CD4-positive, alpha-beta memory T cell (primary cell): ENCODE measurements at regions not wholly inside any gene's neighbourhood (a gene's known extent, or its start where the extent isn't known, plus 50 kb on each side); places are given as distances from the start of the nearest gene placed in this dataset.
A peak's percentile ranks its signal among the peaks of the same experiment; 100 is the strongest.

Experiments
- CTCF ChIA-PET: fragments of 350-600 bp; sonication (Branson Sonifier 250); formaldehyde crosslinking; loops from one replicate; lab custom pipeline; 2021; ENCODE audit warnings: inconsistent platforms; ENCODE audit not compliant: partially characterized antibody; lab: Charles Lee
- POLR2A ChIA-PET: fragments of 350-600 bp; sonication (Branson Sonifier 250); formaldehyde crosslinking; loops from one replicate; lab custom pipeline; 2021; ENCODE audit not compliant: partially characterized antibody; lab: Charles Lee
- DNase-seq, 5 donors: peaks; one replicate each; pipeline versions ENCODE4 v3.0.0 to v3.0.0-alpha.2; 2020 to 2022; ENCODE audit warnings: mixed read lengths in 1 of 5
- H3K27ac ChIP-seq: one replicate; pipeline ENCODE4 v1.7.0; 2013; ENCODE audit warnings: low read depth, low read length
- H3K27me3 ChIP-seq: 2 replicates; pipeline ENCODE4 v1.7.0; 2013; ENCODE audit warnings: mild to moderate bottlenecking, low read length, moderate library complexity; ENCODE audit not compliant: insufficient read depth
- H3K36me3 ChIP-seq: 2 replicates; pipeline ENCODE4 v1.7.0; 2013; ENCODE audit warnings: mild to moderate bottlenecking, low read length, moderate library complexity; ENCODE audit not compliant: insufficient read depth
- H3K4me1 ChIP-seq: 2 replicates; pipeline ENCODE4 v1.7.0; 2013; ENCODE audit warnings: mild to moderate bottlenecking, low read length, moderate library complexity; ENCODE audit not compliant: insufficient read depth
- H3K4me3 ChIP-seq, 2 donors: one replicate each; pipeline ENCODE4 v1.7.0; 2013; ENCODE audit warnings: low read length in 2 of 2, mild to moderate bottlenecking in 1 of 2
- H3K9me3 ChIP-seq, 2 donors: one replicate each; pipeline ENCODE4 v1.7.0; 2013; ENCODE audit warnings: low read length in 2 of 2, control low read depth in 1 of 2; ENCODE audit not compliant: control insufficient read depth in 1 of 2
- H3K27ac Mint-ChIP-seq, 7 donors: one replicate each; pipeline ENCODE4 v1.8.0; 2020 to 2021; ENCODE audit warnings: mixed read lengths in 7 of 7, mild to moderate bottlenecking in 6 of 7, inconsistent platforms in 3 of 7, moderate library complexity in 3 of 7
- H3K27me3 Mint-ChIP-seq, 2 donors: one replicate each; pipeline ENCODE4 v1.8.0; 2020 to 2021; ENCODE audit warnings: mixed read lengths in 2 of 2
- H3K36me3 Mint-ChIP-seq, 2 donors: one replicate each; pipeline ENCODE4 v1.8.0; 2020 to 2021; ENCODE audit warnings: mixed read lengths in 2 of 2, inconsistent platforms in 1 of 2, mild to moderate bottlenecking in 1 of 2
- H3K4me1 Mint-ChIP-seq, 4 donors: one replicate each; pipeline ENCODE4 v1.8.0; 2020 to 2021; ENCODE audit warnings: mixed read lengths in 4 of 4, mild to moderate bottlenecking in 1 of 4
- H3K4me3 Mint-ChIP-seq, 8 donors: one replicate each; pipeline ENCODE4 v1.8.0; 2020 to 2021; ENCODE audit warnings: mixed read lengths in 8 of 8, mild to moderate bottlenecking in 7 of 8, moderate library complexity in 6 of 8, inconsistent platforms in 3 of 8
- H3K9me3 Mint-ChIP-seq, 8 donors: one replicate each; pipeline ENCODE4 v1.8.0; 2020 to 2021; ENCODE audit warnings: mixed read lengths in 8 of 8, mild to moderate bottlenecking in 5 of 8, inconsistent platforms in 3 of 8, moderate library complexity in 1 of 8
- intact Hi-C: fragments of 100-400 bp; cut with micrococcal nuclease; formaldehyde crosslinking; loops from one replicate; pipeline ENCODE4 v1.15.1; 2023

DNA sequence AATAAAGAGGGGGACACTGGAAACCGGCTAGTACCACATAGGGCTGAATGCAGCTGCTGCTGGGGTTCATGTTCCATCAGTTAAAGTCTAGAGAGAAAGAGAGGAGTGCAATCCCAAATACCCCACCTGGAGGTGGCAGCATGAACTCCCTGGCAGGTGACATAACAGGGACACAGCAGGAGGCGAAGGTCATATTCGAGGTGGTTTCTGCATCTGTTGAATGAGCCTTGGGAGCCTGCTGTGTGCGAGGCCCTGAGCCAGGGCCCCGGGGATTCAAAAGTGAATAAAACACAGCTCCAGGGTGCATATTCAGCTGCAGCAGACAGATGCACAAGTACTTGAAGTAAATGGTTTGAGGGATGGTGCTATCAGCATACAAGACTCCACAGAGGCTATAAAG, 456.8 kb downstream of the SETD4 start:
- POLR2A ChIA-PET, result no interaction called here
- no peak overlapping the region for H3K27ac ChIP-seq
- CTCF ChIA-PET, result no interaction called here
- H3K27ac Mint-ChIP-seq, result peak overlapping the region in 1 of 7 donors; percentile 42
- H3K27me3 Mint-ChIP-seq, result peaks cover 4 to 9% of the 10 kb centered on the region in 2 donors
- no peak for DNase-seq
- H3K36me3 ChIP-seq, result no peaks in the 10 kb centered on the region
- no peak overlapping the region for H3K4me3 Mint-ChIP-seq
- H3K9me3 ChIP-seq, result no peaks in the 10 kb centered on the region
- H3K4me3 ChIP-seq, result no peak overlapping the region
- H3K9me3 Mint-ChIP-seq, result peaks cover 0 to 3% (median 0%) of the 10 kb centered on the region in 8 donors
- intact Hi-C loops, result no loop called here
- no peaks in the 10 kb centered on the region for H3K36me3 Mint-ChIP-seq
- H3K4me1 ChIP-seq, result no peaks in the 10 kb centered on the region
- no peaks in the 10 kb centered on the region for H3K4me1 Mint-ChIP-seq
- no peaks in the 10 kb centered on the region for H3K27me3 ChIP-seq

- no peaks in the 10 kb centered on the region for H3K27me3 ChIP-seq
- no peak overlapping the region for H3K4me3 ChIP-seq
- no peak overlapping the region for H3K27ac Mint-ChIP-seq
- H3K4me1 Mint-ChIP-seq, result no peaks in the 10 kb centered on the region
- DNase-seq, result no peak
- intact Hi-C loops, result no loop called here
- peaks cover 0 to 3% (median 0%) of the 10 kb centered on the region in 8 donors for H3K9me3 Mint-ChIP-seq
- H3K27me3 Mint-ChIP-seq, result peaks cover 4 to 9% of the 10 kb centered on the region in 2 donors
- ChIA-PET POLR2A (no interaction called here), CTCF (no interaction called here)
- H3K4me3 Mint-ChIP-seq, result no peak overlapping the region
- H3K9me3 ChIP-seq, result no peaks in the 10 kb centered on the region
- no peaks in the 10 kb centered on the region for H3K36me3 Mint-ChIP-seq
- no peak overlapping the region for H3K27ac ChIP-seq
- H3K4me1 ChIP-seq, result no peaks in the 10 kb centered on the region
- H3K36me3 ChIP-seq, result no peaks in the 10 kb centered on the region
Measured at GRCh38 chr21:35602811-35603362, 457.4 kb downstream of the SETD4 start.

- no peaks in the 10 kb centered on the region for H3K36me3 ChIP-seq
- no peaks in the 10 kb centered on the region for H3K9me3 ChIP-seq
- Mint-ChIP-seq H3K27me3 (peaks cover 5 to 9% of the 10 kb centered on the region in 2 donors), H3K4me1 (no peaks in the 10 kb centered on the region), H3K36me3 (no peaks in the 10 kb centered on the region), H3K4me3 (no peak overlapping the region), H3K27ac (no peak overlapping the region), H3K9me3 (no peaks in the 10 kb centered on the region)
- no peak for DNase-seq
- H3K4me1 ChIP-seq, result no peaks in the 10 kb centered on the region
- H3K27ac ChIP-seq, result no peak overlapping the region
- ChIA-PET POLR2A (no interaction called here), CTCF (no interaction called here)
- intact Hi-C loops, result no loop called here
- no peak overlapping the region for H3K4me3 ChIP-seq
- no peaks in the 10 kb centered on the region for H3K27me3 ChIP-seq
Measured at GRCh38 chr21:35601211-35601610, 459.1 kb downstream of the SETD4 start.

- no peaks in the 10 kb centered on the region for H3K9me3 Mint-ChIP-seq
- Histone ChIP-seq H3K4me3 (no peak overlapping the region), H3K4me1 (no peaks in the 10 kb centered on the region), H3K9me3 (no peaks in the 10 kb centered on the region), H3K27me3 (no peaks in the 10 kb centered on the region), H3K36me3 (no peaks in the 10 kb centered on the region), H3K27ac (no peak overlapping the region)
- no peak for DNase-seq
- H3K27me3 Mint-ChIP-seq, result peaks cover 5 to 7% of the 10 kb centered on the region in 2 donors
- H3K4me1 Mint-ChIP-seq, result no peaks in the 10 kb centered on the region
- no peak overlapping the region for H3K4me3 Mint-ChIP-seq
- H3K36me3 Mint-ChIP-seq, result no peaks in the 10 kb centered on the region
- intact Hi-C loops, result no loop called here
- no peak overlapping the region for H3K27ac Mint-ChIP-seq
- ChIA-PET POLR2A (no interaction called here), CTCF (no interaction called here)
Measured at GRCh38 chr21:35599164-35599563, 461.2 kb downstream of the SETD4 start.

GRCh38 chr21:35597750-35598339, 462.5 kb downstream of the SETD4 start:
- Histone ChIP-seq H3K9me3 (no peaks in the 10 kb centered on the region), H3K27me3 (no peaks in the 10 kb centered on the region), H3K4me1 (no peaks in the 10 kb centered on the region), H3K36me3 (no peaks in the 10 kb centered on the region), H3K27ac (no peak overlapping the region), H3K4me3 (no peak overlapping the region)
- Mint-ChIP-seq H3K9me3 (no peaks in the 10 kb centered on the region), H3K4me1 (no peaks in the 10 kb centered on the region), H3K36me3 (no peaks in the 10 kb centered on the region), H3K27me3 (peaks cover 3 to 11% of the 10 kb centered on the region in 2 donors), H3K4me3 (no peak overlapping the region), H3K27ac (no peak overlapping the region)
- CTCF ChIA-PET, result no interaction called here
- no peak for DNase-seq
- intact Hi-C loops, result no loop called here
- POLR2A ChIA-PET, result no interaction called here

- Mint-ChIP-seq H3K4me1 (no peaks in the 10 kb centered on the region), H3K9me3 (peaks cover 0 to 4% (median 0%) of the 10 kb centered on the region in 8 donors), H3K27ac (no peak overlapping the region), H3K4me3 (no peak overlapping the region), H3K27me3 (peaks cover 7 to 10% of the 10 kb centered on the region in 2 donors), H3K36me3 (no peaks in the 10 kb centered on the region)
- ChIA-PET POLR2A (no interaction called here), CTCF (no interaction called here)
- H3K9me3 ChIP-seq, result no peaks in the 10 kb centered on the region
- H3K4me3 ChIP-seq, result no peak overlapping the region
- H3K4me1 ChIP-seq, result no peaks in the 10 kb centered on the region
- H3K27ac ChIP-seq, result no peak overlapping the region
- no peaks in the 10 kb centered on the region for H3K36me3 ChIP-seq
- no peaks in the 10 kb centered on the region for H3K27me3 ChIP-seq
- intact Hi-C loops, result no loop called here
- DNase-seq, result no peak
Measured at GRCh38 chr21:35594905-35595304, 465.4 kb downstream of the SETD4 start.

DNA sequence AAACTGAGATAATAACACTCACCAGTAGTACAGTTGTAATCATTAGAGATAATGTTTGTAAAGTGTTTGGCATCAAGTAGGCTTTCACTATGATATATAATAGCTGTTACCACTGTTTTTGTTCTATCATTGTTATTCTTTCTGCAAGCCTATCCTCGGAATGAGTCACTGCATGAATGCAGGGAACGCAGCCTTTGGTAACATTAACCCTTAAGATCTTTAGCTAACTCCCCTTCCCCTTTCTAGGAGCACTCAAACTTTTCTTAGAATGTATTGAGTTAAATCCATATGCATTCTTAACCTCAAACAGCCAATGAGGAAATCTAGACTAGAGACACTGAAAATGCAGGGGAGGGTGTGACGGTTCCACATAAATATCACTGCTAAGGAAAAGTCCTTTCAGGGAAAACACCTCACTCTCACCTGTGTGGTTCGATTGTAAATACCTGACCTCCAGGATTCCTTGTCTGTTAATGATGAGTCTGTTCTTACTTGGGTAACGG, 467.3 kb downstream of the SETD4 start:
- POLR2A ChIA-PET, result no interaction called here
- H3K4me1 Mint-ChIP-seq, result no peaks in the 10 kb centered on the region
- CTCF ChIA-PET, result no interaction called here

More for the DNA sequence above, 467.3 kb downstream of the SETD4 start:
- Mint-ChIP-seq H3K36me3 (no peaks in the 10 kb centered on the region), H3K27ac (no peak overlapping the region), H3K4me3 (no peak overlapping the region), H3K9me3 (peaks cover 0 to 4% (median 0%) of the 10 kb centered on the region in 8 donors), H3K27me3 (peaks cover 10 to 11% of the 10 kb centered on the region in 2 donors)
- no peak overlapping the region for H3K4me3 ChIP-seq
- H3K9me3 ChIP-seq, result no peaks in the 10 kb centered on the region
- no peak for DNase-seq
- H3K4me1 ChIP-seq, result no peaks in the 10 kb centered on the region
- H3K27me3 ChIP-seq, result no peaks in the 10 kb centered on the region
- no peak overlapping the region for H3K27ac ChIP-seq
- intact Hi-C loops, result no loop called here
- H3K36me3 ChIP-seq, result no peaks in the 10 kb centered on the region
